Inferior parietal cortex (tissue), 1 donor: ENCODE measurements at regions not wholly inside any gene's neighbourhood (a gene's known extent, or its start where the extent isn't known, plus 50 kb on each side); places are given as distances from the start of the nearest gene placed in this dataset.

Experiments
- DNase-seq: peaks from one replicate; pipeline ENCODE4 v3.0.0-alpha.2; 2016; ENCODE audit errors: extremely low spot score

DNA sequence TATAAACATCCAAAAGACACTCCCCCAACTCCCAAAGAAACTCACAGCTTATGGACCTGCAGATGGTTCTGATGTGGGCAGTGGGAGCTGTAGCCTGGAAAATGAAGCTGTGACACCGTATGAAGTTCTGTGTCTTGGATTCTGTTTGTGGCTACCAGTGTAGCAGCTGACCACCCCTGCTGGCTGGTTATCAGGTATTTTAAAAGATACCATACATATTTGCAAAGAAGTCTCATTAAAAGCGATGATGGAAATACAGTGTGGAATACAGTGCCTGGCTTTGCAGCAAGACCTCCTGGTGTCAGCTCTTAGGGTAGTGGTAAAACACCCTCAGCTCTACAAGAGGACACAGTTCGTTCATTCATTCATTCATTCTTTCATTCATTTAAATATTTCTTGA lies 194.3 kb upstream of the PRKCQ start:
- DNase-seq, result no peak

DNA sequence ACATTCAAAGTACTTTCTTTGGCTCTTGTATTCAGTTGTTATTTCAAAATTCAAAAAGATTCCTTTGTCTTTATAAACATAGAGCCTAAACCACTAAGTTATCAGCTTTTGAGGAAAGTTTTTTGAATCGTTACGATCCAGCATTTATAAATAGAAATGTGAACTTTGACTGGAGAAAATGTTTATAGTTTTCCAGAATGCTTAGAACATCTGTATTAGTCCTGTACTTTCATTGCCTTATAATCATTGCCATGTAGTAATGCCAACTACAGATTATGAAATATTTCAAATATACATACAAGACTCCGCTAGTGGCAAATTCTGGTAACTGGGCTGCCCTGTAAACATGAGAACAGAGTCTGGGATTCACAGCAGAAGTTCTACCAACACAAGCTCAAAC lies 191.3 kb upstream of the PRKCQ start:
- no peak for DNase-seq

DNA sequence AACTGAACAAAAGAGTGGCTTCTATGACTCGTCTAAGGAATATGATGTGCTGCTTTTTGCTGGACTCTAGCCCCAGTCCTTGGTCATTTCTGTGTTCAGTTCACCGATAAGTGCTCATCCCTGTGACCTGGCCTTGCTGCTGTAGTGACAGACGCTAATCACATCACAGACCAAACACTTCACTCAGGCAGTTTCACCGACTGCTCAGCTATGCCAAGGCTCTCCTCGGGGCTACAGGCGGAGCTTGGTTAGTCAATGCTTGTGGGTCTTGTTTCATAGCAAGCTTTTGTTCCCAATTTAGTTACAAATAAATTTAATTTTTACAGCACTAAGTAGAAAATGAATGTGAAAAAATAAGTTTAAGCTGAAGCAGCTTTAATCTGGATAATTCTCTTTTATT lies 190.8 kb upstream of the PRKCQ start:
- no peak for DNase-seq

DNA sequence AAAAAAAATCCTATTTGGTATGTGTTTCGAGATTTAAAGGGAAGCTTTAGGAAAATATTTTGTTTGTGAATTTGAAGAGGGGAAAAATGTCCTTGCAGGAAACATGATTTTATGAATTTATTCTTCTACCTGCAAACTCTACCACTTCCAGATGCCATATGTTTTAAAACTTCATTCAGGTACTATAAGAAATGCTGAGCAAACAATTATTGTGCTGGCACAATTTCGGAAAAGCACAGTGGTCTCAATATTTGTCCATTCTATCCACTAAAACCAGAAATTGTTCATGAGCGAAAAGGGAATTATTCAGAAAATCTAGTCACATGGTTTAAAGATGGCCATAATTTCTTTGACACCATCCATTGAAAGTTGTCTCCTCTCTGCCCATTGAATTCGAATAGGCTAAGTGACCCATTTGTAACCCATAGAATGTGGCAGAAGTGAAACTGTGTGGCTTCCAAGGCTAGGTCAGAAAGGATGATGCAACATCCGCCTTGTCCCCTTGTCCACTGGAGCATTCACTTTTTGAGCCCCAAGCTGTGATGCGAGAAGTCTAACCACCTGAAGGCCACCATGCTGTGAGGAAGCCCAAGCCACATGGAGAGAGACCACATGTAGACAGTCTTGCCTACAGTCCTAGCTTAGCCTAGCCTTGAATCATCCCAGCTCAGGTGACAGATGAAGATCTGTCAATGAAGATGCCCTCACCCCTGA lies 189.8 kb upstream of the PRKCQ start:
- no peak for DNase-seq

DNA sequence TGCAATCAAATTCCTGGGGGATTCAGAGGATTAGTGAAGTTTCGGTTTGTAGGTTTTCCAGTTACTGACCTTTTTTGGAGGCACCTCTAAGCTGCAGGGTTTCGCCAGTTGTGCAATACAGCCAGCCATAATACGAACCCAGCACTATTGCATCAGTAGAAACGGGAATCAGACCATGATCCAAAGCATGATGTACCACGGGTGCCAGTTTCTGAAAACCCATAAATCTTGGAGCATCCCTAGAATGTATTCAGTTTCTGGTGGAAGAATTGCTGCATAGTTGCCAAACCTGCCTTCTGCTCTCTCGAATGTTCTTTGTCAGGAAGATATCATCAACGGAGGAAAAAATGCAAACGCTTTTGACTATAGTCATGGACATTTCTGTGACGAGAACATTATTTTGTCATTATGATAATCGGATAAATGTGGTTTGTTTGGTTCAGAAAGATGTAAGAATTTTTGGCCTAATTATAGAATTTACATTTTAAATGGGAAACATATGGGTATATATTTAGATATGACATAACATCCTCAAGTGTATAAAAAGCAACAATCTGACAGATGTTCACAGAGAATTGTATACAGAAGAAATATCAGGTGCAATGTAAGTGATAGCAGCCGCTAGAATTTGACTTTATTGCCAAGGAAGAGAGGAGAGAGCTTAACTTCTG lies 186.2 kb upstream of the PRKCQ start:
- DNase-seq, result no peak

DNA sequence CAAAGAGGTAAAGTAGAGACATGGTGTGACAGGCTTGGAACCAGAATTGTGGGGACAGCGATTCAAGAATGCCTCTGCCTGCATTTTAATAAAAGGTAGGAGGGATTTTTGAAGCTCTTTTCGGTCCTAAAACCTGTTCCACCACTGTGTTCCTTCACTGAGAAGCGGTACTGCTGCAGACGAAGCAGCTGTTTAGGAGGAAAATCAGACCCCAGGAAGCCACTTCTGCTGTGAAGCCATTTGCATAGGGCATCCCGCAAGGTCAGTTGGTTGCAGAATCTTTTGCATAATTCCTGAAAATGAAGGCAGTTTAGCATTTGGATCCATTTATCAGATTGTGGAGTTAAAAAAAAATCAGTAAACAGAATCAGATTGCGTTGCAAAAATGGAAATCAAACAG lies 183.3 kb upstream of the PRKCQ start:
- DNase-seq, result no peak

DNA sequence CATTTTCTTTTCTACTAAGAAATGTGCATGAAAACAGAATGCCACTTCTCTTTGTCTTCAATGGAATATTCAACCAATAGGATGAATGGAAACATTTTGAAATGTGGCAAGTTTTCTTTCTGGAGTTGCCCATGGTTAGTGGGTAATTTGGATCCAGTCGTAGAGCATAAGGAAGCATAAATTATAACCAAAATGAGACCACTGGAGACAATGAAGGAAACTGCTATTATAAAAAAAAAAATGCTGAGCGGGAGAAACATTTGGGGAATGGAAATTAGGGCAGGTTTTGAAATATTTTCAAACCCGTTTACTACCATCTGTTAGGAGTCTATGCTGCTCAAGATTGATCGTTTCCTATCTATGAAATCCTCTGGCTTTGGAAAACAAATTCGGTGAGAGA lies 182.9 kb upstream of the PRKCQ start:
- DNase-seq, result no peak

DNA sequence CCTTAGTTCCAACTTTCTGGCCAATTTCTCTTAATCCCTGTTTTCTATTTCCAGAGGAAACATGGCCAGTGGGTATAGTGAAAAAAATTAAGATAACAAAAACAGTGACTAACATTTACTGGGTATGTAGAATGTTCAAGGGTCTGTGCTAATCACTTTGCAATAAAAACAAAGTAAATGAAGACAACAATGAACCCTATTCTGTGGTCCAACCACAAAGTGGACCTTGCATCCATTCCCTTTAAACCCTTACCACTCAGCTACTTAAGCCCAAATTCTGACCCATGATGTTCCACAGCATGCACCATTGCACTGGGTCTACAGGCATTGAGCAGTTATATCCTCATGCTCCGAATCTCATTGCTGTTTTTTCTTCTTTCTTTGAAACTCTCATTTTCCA lies 179.9 kb upstream of the PRKCQ start:
- DNase-seq, result no peak

DNA sequence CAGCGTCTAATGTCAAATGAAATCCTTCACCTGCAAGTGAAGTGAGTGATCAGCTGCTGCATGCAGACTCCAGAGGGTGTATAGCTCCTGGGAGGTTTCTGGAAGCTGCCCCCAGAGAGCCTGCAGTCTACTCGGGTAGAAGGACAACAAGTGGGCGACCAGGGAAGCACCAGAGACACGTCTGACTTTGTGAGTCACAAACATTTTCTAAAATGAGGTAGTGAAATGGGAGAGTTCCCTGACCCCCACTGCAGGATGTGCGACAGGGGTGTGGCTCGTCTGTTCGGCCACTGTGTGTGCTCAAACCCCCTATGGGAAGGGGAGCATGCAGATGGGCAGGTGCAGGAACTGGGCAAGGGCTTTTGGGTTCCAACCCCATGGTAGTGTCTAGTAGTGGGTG lies 177.1 kb upstream of the PRKCQ start:
- DNase-seq, result no peak

DNA sequence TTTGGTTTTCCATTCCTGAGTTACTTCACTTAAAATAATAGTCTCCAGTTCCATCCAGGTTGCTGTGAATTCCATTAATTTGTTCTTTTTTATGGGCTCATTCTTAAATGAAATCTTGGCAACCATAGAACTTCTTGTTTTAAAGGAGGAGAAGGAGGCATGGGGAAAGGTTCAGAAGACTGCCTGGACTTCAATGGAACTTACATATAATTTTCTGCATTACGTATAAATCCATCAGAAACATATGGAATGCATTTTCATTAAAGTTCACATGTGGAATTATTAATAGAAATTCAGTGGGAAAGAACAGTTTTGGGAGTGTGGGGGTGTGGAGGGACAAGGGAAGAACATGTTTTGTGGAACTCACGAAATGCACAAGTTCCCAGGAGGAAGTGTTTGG lies 176.6 kb upstream of the PRKCQ start:
- no peak for DNase-seq

DNA sequence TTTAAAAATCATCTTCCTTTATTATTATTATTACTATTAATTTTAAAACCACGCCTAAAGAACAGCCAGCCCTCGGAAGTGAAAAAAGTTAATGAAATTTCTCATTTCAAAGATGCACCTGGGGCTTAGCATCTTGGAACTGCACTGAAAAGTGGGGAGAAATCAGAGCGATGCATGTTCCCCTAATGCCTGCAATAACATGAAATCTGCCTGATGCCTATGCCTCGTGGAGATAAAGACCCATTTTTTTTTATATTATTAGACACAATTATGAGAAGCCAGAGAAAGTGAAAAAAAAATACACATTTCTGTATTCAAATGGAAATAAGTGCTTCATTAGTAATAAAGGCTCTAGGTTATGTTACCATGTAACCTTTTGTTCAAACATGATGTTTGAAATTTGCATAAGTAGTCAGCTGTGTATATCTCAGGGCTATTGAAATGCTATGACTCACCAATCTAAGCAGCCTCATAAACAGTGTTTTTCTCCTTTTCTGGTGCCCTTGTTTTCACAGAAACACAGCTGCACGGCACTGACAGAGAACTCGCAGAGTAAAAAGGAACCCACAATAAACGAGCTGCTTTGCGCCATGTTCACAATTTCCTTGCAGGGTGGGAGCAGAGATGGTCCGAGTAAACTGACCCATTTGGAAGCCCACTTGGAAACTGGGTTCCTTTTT lies 175.8 kb upstream of the PRKCQ start:
- peak; percentile 68 for DNase-seq

DNA sequence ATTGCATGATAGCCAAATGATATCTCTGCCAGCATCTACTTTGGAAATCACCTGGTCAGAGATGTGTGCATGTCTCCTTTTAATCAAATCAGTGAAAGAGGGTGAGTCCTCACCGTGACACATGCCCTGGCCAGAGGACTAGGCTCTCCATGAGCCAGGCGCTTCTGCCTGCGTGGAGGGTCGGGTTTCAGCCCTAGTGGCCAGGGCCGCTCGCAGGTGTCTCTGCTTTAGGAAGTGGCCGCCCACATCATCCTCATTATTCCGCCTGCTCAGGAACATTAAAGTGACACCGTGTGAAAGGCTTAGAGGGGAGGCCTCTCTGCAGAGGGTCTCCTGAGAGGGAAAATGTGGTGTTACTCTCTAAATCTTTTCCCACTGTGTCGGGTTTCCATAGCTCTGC lies 173.6 kb upstream of the PRKCQ start:
- no peak for DNase-seq

DNA sequence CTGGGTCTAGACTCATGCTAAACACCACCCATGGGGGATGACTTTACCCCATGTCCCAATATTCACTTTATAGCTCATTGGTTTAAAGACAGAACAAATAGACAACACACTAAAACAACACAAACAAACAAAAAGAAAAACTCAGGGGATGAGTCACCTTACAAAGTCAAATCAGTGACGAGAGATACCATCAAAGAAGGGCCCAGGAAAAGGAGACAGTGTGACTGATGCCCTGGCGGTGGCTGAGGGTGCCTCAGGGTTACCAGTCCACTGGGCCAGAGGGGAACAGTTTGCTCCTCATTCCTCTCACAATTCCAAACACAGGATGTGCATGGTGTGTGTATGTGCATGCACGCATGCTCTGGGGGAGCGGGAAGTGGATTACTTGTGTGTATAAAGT lies 171.3 kb upstream of the PRKCQ start:
- DNase-seq, result no peak

DNA sequence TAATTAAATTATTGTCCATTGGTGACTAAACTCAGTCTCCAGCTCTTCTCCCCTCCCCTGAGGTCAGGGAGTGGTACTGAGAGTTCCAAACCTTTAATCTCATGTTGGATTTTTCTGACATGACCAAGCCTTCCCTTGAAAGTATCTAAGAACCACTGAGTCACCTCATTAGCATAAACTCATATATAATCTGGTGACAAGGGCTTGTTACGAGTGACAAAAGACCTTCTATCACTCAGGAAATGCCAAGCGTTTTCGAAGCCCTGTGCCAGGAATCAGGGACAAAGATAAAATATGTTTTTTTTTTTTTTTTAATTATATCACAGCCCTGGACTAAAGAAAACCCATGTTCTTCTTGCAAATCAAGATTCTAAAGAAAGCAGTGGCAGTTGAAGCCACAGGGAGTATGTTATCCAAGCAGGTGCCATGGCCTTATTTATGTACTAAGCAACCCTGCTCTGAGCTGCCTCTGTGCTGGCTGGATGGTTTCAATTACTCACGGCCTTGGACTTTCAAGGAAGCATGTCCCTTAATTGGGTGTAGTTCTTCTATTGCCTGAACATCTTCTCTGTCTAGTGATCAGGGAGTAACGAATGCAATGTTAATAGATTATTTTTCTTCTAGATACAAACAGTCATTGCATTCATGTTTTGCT lies 169.0 kb upstream of the PRKCQ start:
- no peak for DNase-seq

DNA sequence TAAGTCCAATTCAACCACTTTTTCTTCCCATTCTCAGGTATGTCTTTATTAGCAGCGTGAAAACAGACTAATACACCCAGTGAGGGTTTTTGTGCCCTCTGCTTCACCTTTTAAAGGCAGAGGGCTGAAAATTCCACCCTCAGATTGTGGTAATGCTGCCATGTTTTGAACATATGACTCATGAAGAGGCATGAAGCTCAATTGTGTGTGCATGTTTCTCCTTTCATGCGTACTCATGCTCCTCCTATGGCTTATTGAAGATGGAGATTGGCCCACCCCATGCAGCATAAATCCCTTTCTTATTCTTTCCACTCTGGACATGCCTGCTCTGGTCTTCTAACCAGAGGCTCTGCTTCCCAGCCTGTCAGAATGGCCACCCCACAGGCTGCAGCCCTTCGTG lies 168.0 kb upstream of the PRKCQ start:
- DNase-seq, result no peak

DNA sequence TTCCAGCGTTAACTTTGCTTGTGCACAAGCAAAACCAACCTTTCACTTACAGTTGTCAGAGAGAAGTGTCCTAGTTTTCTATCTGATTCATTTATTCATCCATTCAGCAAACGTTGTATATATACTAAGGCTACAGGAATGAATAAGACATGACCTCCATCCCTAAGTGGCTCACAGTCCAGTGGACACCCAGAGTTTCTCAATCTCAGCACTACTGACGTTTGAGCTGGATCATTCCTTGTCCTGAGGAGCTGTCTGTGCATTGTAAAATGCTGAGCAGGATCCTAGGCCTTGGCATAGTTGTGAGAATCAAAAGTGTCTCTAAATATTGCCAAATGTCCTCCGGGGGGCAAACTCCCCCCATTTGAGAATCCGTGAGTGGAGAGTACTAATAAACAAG lies 166.7 kb upstream of the PRKCQ start:
- DNase-seq, result no peak

DNA sequence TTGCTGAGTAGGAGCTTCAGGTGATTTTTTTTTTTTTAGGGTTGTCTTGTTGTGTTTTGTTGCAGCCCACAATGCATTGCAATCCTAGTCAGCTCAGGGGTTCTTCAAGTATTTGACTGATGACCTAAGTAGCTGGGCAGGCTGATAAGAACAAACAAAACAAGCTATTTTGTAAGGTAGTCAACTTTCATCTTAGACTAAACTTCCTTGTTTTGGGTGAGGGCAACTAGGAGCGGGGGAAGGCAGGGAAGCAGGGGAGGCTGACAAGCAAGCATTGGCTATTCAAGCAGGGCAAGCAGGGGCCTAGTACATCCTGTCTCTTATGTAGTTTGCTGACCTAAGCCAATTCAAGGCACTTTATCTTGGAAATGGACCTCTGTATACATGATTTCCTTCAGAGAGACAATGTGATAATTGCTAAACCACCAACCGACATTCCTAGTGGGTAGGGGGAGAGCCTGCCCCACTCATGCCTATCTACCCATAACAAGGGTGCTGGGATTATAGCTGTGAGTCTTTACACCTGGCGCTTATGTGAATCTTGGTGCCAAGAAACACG lies 163.3 kb upstream of the PRKCQ start:
- no peak for DNase-seq

DNA sequence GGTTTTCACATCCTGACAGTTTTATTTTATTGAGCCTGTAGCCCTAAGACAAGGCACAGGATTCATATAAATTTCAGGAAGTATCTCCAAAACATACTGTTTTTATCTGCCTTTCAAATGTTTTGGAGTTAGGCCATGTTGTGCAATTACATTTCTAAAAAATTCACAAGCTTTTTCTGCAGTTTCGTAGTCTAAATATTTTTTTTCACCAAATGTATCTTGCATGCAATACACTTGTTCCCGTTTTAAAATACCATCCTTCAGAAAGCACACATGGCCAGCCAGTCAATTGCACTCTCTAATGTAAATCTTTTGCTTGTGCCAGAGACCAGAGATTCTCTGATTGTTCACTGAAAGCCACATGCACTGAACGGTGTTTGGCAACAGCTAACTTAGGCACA lies 161.5 kb upstream of the PRKCQ start:
- no peak for DNase-seq

DNA sequence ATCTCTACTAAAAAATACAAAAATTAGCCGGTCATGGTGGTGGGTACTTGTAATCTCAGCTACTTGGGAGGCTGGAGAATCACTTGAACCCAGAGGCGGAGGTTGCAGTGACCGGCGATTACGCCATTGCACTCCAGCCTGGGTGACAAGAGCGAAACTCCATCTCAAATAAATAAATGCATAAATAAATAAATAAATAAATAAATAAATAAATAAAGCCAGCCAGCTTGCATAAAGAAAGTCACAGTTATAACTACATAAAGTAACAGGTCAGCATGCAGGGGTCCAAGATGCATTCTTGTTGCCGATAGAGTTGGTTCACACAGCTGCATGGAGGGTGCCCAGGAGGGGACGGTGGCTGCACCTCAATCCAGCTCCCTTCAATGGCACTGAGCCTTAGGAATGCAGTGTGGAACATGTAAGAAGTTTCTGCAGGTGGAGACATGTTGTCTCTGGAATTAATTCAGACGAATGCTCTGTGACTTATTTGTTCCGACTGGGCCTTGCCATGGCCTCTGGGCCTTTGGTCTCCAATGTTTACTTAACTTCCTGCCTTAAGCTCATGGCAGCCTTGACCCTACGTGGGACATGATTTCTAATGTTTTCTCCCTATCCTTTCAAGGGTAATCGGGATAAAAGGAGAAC lies 159.6 kb upstream of the PRKCQ start:
- no peak for DNase-seq

DNA sequence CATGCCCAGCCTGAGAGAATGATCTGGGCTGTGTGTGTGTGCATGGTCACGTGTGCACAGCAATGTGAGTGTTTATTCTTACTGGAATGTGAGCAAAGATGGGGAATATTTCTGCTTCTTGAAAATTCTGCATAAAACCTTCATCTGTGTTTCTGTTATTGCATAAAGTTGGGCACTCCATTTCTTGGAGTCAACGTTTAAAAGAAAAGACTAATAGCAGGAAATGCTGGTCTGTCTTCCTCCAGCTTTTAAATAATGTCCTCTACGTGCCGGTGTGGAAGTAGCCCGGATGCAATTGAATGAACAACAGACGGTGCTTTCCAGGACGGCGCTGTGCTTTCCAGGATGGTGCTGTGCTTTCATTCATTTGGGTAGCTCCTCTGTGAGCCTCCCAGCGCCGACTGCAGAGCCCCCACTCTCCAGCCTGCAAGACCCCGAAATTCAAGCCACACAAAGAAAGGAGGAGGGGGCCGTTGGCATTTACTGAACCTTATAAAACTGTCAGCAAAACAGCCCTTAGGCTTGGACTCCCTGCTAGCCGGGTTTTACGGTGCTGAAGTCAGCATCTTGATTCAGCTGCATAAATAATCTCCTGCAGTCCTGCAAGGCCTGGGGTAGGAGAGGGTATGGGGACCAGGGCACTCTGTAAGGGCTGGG lies 158.2 kb upstream of the PRKCQ start:
- no peak for DNase-seq

DNA sequence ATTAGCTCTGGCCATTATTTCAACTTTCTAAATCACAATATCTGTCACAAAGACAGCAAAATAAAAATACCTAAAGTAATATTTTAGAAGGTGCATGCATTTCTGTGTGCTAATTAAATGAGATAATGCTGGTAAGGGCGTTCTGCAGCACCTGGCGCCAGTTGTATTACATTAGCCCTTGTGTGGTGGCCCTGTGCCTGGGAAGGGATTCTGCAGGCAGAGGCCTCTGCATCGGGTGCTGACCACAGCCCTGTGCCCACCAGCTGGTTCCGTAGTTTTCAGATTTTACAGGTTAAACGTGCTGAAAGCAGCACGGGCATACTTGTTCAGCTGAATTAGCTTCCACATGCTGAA lies 157.7 kb upstream of the PRKCQ start:
- no peak for DNase-seq
